ENCODE measurements at regions not wholly inside any gene's neighbourhood (a gene's known extent, or its start where the extent isn't known, plus 50 kb on each side); places are given as distances from the start of the nearest gene placed in this dataset.

- H3K9me3 ChIP-seq (ENCODE audit: control insufficient read depth in 2 of 3, insufficient read depth in 1 of 3, low read length in 3 of 3) = no peaks in the 10 kb centered on the region
- no peaks in the 10 kb centered on the region for H3K36me3 ChIP-seq (ENCODE audit: control insufficient read depth in 2 of 3, insufficient read depth in 3 of 3, low read length in 3 of 3)
- intact Hi-C loops (cut with DNase I) = no loop called here
- H3K27ac ChIP-seq (ENCODE audit: low read depth in 2 of 2, low read length in 2 of 2) = no peak overlapping the region
- no peak overlapping the region for H3K4me3 ChIP-seq (ENCODE audit: low read length in 3 of 3)
- H3K27me3 ChIP-seq (ENCODE audit: control insufficient read depth, insufficient read depth, low read length) = no peaks in the 10 kb centered on the region
- TF ChIP-seq, protein P1, sequence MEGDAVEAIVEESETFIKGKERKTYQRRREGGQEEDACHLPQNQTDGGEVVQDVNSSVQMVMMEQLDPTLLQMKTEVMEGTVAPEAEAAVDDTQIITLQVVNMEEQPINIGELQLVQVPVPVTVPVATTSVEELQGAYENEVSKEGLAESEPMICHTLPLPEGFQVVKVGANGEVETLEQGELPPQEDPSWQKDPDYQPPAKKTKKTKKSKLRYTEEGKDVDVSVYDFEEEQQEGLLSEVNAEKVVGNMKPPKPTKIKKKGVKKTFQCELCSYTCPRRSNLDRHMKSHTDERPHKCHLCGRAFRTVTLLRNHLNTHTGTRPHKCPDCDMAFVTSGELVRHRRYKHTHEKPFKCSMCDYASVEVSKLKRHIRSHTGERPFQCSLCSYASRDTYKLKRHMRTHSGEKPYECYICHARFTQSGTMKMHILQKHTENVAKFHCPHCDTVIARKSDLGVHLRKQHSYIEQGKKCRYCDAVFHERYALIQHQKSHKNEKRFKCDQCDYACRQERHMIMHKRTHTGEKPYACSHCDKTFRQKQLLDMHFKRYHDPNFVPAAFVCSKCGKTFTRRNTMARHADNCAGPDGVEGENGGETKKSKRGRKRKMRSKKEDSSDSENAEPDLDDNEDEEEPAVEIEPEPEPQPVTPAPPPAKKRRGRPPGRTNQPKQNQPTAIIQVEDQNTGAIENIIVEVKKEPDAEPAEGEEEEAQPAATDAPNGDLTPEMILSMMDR (IDR thresholded peaks at IDR 0.05; ENCODE audit: borderline replicate concordance, extremely low read depth, insufficient read depth) = no peak
- DNase-seq = peak in 1 of 5 donors; percentile 43
- FAIRE-seq = no peak
- H3K9ac ChIP-seq (ENCODE audit: low read length in 3 of 3) = no peak overlapping the region
- H3K4me1 ChIP-seq (ENCODE audit: control insufficient read depth in 2 of 3, insufficient read depth in 2 of 3, low read depth in 1 of 3, low read length in 3 of 3) = peaks cover 0 to 4% (median 2%) of the 10 kb centered on the region in 3 donors
Measured at GRCh38 chr1:4591926-4592325, 62.5 kb upstream of the AJAP1 start.

DNA sequence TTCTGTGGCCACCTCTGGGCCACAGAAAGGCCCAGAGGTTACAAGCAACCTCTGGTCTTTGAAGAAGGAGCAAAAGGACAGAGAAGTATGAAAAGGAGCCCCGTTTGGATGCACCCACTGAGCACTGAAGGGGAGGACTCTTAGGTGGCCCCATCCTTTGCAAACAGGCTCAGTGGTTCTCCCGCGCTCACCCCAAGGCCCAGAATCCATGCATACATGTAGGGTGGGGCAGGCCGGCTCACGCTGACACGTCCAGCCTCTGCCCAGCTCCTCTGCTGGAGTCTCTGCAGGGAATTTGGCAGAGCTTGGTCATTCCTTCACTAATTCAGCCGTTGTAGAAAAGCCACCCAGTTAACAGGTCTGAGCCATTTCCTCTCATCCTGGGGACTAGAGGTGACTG lies 61.3 kb upstream of the AJAP1 start:
- Histone ChIP-seq H3K27ac (ENCODE audit: low read depth in 2 of 2, low read length in 2 of 2) (no peak overlapping the region), H3K4me3 (ENCODE audit: low read length in 3 of 3) (no peak overlapping the region), H3K9ac (ENCODE audit: low read length in 3 of 3) (no peak overlapping the region), H3K36me3 (ENCODE audit: control insufficient read depth in 2 of 3, insufficient read depth in 3 of 3, low read length in 3 of 3) (no peaks in the 10 kb centered on the region), H3K9me3 (ENCODE audit: control insufficient read depth in 2 of 3, insufficient read depth in 1 of 3, low read length in 3 of 3) (no peaks in the 10 kb centered on the region), H3K4me1 (ENCODE audit: control insufficient read depth in 2 of 3, insufficient read depth in 2 of 3, low read depth in 1 of 3, low read length in 3 of 3) (peaks cover 0 to 2% (median 0%) of the 10 kb centered on the region in 3 donors), H3K27me3 (ENCODE audit: control insufficient read depth, insufficient read depth, low read length) (no peaks in the 10 kb centered on the region)
- DNase-seq (peak in 1 of 5 donors; percentile 25), FAIRE-seq (no peak)
- intact Hi-C loops (cut with DNase I) = no loop called here
- TF ChIP-seq, protein P1 (IDR thresholded peaks at IDR 0.05; ENCODE audit: borderline replicate concordance, extremely low read depth, insufficient read depth) = no peak

- no peaks in the 10 kb centered on the region for H3K36me3 ChIP-seq (ENCODE audit: control insufficient read depth in 2 of 3, insufficient read depth in 3 of 3, low read length in 3 of 3)
- no peak for FAIRE-seq
- no peaks in the 10 kb centered on the region for H3K27me3 ChIP-seq (ENCODE audit: control insufficient read depth, insufficient read depth, low read length)
- H3K4me1 ChIP-seq (ENCODE audit: control insufficient read depth in 2 of 3, insufficient read depth in 2 of 3, low read depth in 1 of 3, low read length in 3 of 3) = peaks cover 0 to 2% (median 0%) of the 10 kb centered on the region in 3 donors
- peak in 2 of 5 donors; percentile 15 to 31 for DNase-seq
- TF ChIP-seq, protein P1 (IDR thresholded peaks at IDR 0.05; ENCODE audit: borderline replicate concordance, extremely low read depth, insufficient read depth) = peak; percentile 26
- H3K27ac ChIP-seq (ENCODE audit: low read depth in 2 of 2, low read length in 2 of 2) = no peak overlapping the region
- no peak overlapping the region for H3K9ac ChIP-seq (ENCODE audit: low read length in 3 of 3)
- no peak overlapping the region for H3K4me3 ChIP-seq (ENCODE audit: low read length in 3 of 3)
- intact Hi-C loops (cut with DNase I) = no loop called here
- H3K9me3 ChIP-seq (ENCODE audit: control insufficient read depth in 2 of 3, insufficient read depth in 1 of 3, low read length in 3 of 3) = no peaks in the 10 kb centered on the region
Measured at GRCh38 chr1:4594286-4594991, 60.0 kb upstream of the AJAP1 start.

All from kidney (tissue), 13 donors.